GM19468 (cell line): ENCODE measurements at regions not wholly inside any gene's neighbourhood (a gene's known extent, or its start where the extent isn't known, plus 50 kb on each side); places are given as distances from the start of the nearest gene placed in this dataset.
"Not testable (repeated sequence)": the region's sequence is repeated elsewhere in the genome, so short reads cannot be mapped to it uniquely, and the experiment has no call there.

Experiments used
- ATAC-seq: cut with Tn5 transposase; IDR thresholded peaks from one replicate; pipeline ENCODE4 v1.9.1; 2021; ENCODE audit warnings: mild to moderate bottlenecking, moderate library complexity, moderate number of reproducible peaks; ENCODE audit not compliant: unreplicated experiment; ENCODE audit errors: extremely low read depth

GRCh38 chr5:39691993-39692392 is 267.2 kb upstream of the DAB2 start:
- ATAC-seq: no peak

- ATAC-seq: no peak
Observed at GRCh38 chr5:39691136-39691535, 266.4 kb upstream of the DAB2 start.

- no peak for ATAC-seq
Observed at GRCh38 chr5:39689919-39690318, 265.1 kb upstream of the DAB2 start.

- ATAC-seq: not testable (repeated sequence)
Observed at GRCh38 chr5:39687924-39688323, 263.1 kb upstream of the DAB2 start.

GRCh38 chr5:39680213-39680612 is 255.4 kb upstream of the DAB2 start:
- no peak for ATAC-seq

GRCh38 chr5:39678534-39678933 is 253.8 kb upstream of the DAB2 start:
- ATAC-seq: no peak

GRCh38 chr5:39675676-39676075 is 250.9 kb upstream of the DAB2 start:
- ATAC-seq: no peak

- ATAC-seq: no peak
Observed at GRCh38 chr5:39674209-39675082, 249.7 kb upstream of the DAB2 start.

- ATAC-seq: no peak
Observed at GRCh38 chr5:39671561-39671961, 246.8 kb upstream of the DAB2 start.

- ATAC-seq: no peak
Observed at GRCh38 chr5:39670955-39671354, 246.2 kb upstream of the DAB2 start.

GRCh38 chr5:39670391-39670790 is 245.6 kb upstream of the DAB2 start:
- ATAC-seq: no peak

GRCh38 chr5:39668980-39669379 is 244.2 kb upstream of the DAB2 start:
- no peak for ATAC-seq

GRCh38 chr5:39665328-39665727 is 240.5 kb upstream of the DAB2 start:
- no peak for ATAC-seq

- ATAC-seq: no peak
Observed at GRCh38 chr5:39662945-39663344, 238.2 kb upstream of the DAB2 start.

GRCh38 chr5:39661026-39661779 is 236.4 kb upstream of the DAB2 start:
- ATAC-seq: no peak

- ATAC-seq: no peak
Observed at GRCh38 chr5:39660020-39660419, 235.2 kb upstream of the DAB2 start.

- ATAC-seq: no peak
Observed at GRCh38 chr5:39658866-39659265, 234.1 kb upstream of the DAB2 start.

- ATAC-seq: no peak
Observed at GRCh38 chr5:39657943-39658342, 233.2 kb upstream of the DAB2 start.

GRCh38 chr5:39656600-39656999 is 231.8 kb upstream of the DAB2 start:
- no peak for ATAC-seq

GRCh38 chr5:39654715-39655114 is 229.9 kb upstream of the DAB2 start:
- no peak for ATAC-seq

- not testable (repeated sequence) for ATAC-seq
Observed at GRCh38 chr5:39652481-39652880, 227.7 kb upstream of the DAB2 start.
